ENCODE measurements at regions not wholly inside any gene's neighbourhood (a gene's known extent, or its start where the extent isn't known, plus 50 kb on each side); places are given as distances from the start of the nearest gene placed in this dataset.

- DNase-seq: no peak
These were observed 324.0 kb upstream of the NEGR1 start for GRCh38 chr1:72606216-72606810.

GRCh38 chr1:72601035-72601674, 318.8 kb upstream of the NEGR1 start:
- no peak for DNase-seq

- no peak for DNase-seq
These were observed 303.8 kb upstream of the NEGR1 start for GRCh38 chr1:72586023-72586685.

GRCh38 chr1:72579629-72580028, 297.3 kb upstream of the NEGR1 start:
- no peak for DNase-seq

GRCh38 chr1:72570815-72571214, 288.5 kb upstream of the NEGR1 start:
- no peak for DNase-seq

GRCh38 chr1:72568113-72568512, 285.8 kb upstream of the NEGR1 start:
- no peak for DNase-seq

GRCh38 chr1:72567521-72567920, 285.2 kb upstream of the NEGR1 start:
- no peak for DNase-seq

GRCh38 chr1:72564749-72565148, 282.4 kb upstream of the NEGR1 start:
- DNase-seq: no peak

- DNase-seq: no peak
These were observed 275.2 kb upstream of the NEGR1 start for GRCh38 chr1:72557446-72558049.

- no peak for DNase-seq
These were observed 265.1 kb upstream of the NEGR1 start for GRCh38 chr1:72547412-72547811.

GRCh38 chr1:72540674-72541073, 258.3 kb upstream of the NEGR1 start:
- no peak for DNase-seq

- no peak for DNase-seq
These were observed 253.1 kb upstream of the NEGR1 start for GRCh38 chr1:72535470-72535869.

- DNase-seq: no peak
These were observed 248.3 kb upstream of the NEGR1 start for GRCh38 chr1:72530646-72531045.

- no peak for DNase-seq
These were observed 244.6 kb upstream of the NEGR1 start for GRCh38 chr1:72526926-72527325.

- no peak for DNase-seq
These were observed 241.7 kb upstream of the NEGR1 start for GRCh38 chr1:72524021-72524420.

GRCh38 chr1:72521659-72522058, 239.3 kb upstream of the NEGR1 start:
- no peak for DNase-seq

- DNase-seq: no peak
These were observed 234.5 kb upstream of the NEGR1 start for GRCh38 chr1:72516826-72517225.

GRCh38 chr1:72516264-72516663, 233.9 kb upstream of the NEGR1 start:
- DNase-seq: no peak

- no peak for DNase-seq
These were observed 216.0 kb upstream of the NEGR1 start for GRCh38 chr1:72498371-72498770.

GRCh38 chr1:72489801-72490200, 207.5 kb upstream of the NEGR1 start:
- DNase-seq: no peak

- DNase-seq: no peak
These were observed 203.5 kb upstream of the NEGR1 start for GRCh38 chr1:72485801-72486200.

GRCh38 chr1:72483846-72484357, 201.6 kb upstream of the NEGR1 start:
- DNase-seq: no peak

- no peak for DNase-seq
These were observed 200.5 kb upstream of the NEGR1 start for GRCh38 chr1:72482736-72483413.
